Fibroblast of lung (primary cell): ENCODE measurements at regions not wholly inside any gene's neighbourhood (a gene's known extent, or its start where the extent isn't known, plus 50 kb on each side); places are given as distances from the start of the nearest gene placed in this dataset.

Source experiments
- DNase-seq, 2 donors: peaks; one replicate each; pipeline versions ENCODE4 v3.0.0 to v3.0.0-alpha.2; 2010; ENCODE audit warnings: low read depth in 2 of 2
- H2AFZ ChIP-seq: 2 replicates; pipeline ENCODE4 v1.5.1; 2012; ENCODE audit warnings: low read length, control low read depth, inconsistent platforms
- H3K27ac ChIP-seq: 2 replicates; pipeline ENCODE4 v1.5.1; 2011; ENCODE audit warnings: low read length, control low read depth; ENCODE audit not compliant: insufficient read depth
- H3K27me3 ChIP-seq: 2 replicates; pipeline ENCODE4 v1.5.1; 2011; ENCODE audit warnings: mild to moderate bottlenecking, low read length; ENCODE audit not compliant: control insufficient read depth, insufficient read depth
- H3K36me3 ChIP-seq: 2 replicates; pipeline ENCODE4 v1.5.1; 2011; ENCODE audit warnings: low read length; ENCODE audit not compliant: control insufficient read depth, insufficient read depth
- H3K4me1 ChIP-seq: 2 replicates; pipeline ENCODE4 v1.5.1; 2011; ENCODE audit warnings: low read length; ENCODE audit not compliant: control insufficient read depth, insufficient read depth; ENCODE audit errors: extremely low read depth
- H3K4me2 ChIP-seq: 2 replicates; pipeline ENCODE4 v1.5.1; 2011; ENCODE audit warnings: low read length, control low read depth; ENCODE audit not compliant: insufficient read depth; ENCODE audit errors: extremely low read depth
- H3K4me3 ChIP-seq, 4 experiments: fragments of 200-600 bp in 1 of 4; sonication (generic) in 1 of 4; replicated peaks in 1 of 4; 2 replicates each; pipeline ENCODE4 v1.5.1; 2011 to 2016; ENCODE audit warnings: low read length in 4 of 4, low read depth in 3 of 4, mild to moderate bottlenecking in 3 of 4, control low read depth in 2 of 4, inconsistent platforms in 1 of 4, mixed read lengths in 1 of 4; ENCODE audit not compliant: insufficient read depth in 1 of 4; ENCODE audit errors: control extremely low read depth in 1 of 4
- H3K79me2 ChIP-seq: 2 replicates; pipeline ENCODE4 v1.5.1; 2012; ENCODE audit warnings: mild to moderate bottlenecking, low read length, inconsistent platforms; ENCODE audit not compliant: control insufficient read depth, insufficient read depth
- H3K9ac ChIP-seq: 2 replicates; pipeline ENCODE4 v1.5.1; 2011; ENCODE audit warnings: mild to moderate bottlenecking, low read length, control low read depth; ENCODE audit not compliant: insufficient read depth
- H3K9me3 ChIP-seq: 2 replicates; pipeline ENCODE4 v1.5.1; 2012; ENCODE audit warnings: low read depth, low read length; ENCODE audit not compliant: control insufficient read depth, insufficient read depth
- H4K20me1 ChIP-seq: 2 replicates; pipeline ENCODE4 v1.5.1; 2011; ENCODE audit warnings: low read length; ENCODE audit not compliant: control insufficient read depth, insufficient read depth; ENCODE audit errors: extremely low read depth
- CTCF ChIP-seq, 2 donors: IDR thresholded peaks in 1 of 2; conservative IDR thresholded peaks in 1 of 2; 1 replicate in 1 of 2; 2 replicates in 1 of 2; pipeline ENCODE4 v1.5.1; 2011 to 2012; ENCODE audit warnings: low read length in 2 of 2, control low read depth in 1 of 2, inconsistent platforms in 1 of 2, low read depth in 1 of 2, mild to moderate bottlenecking in 1 of 2
- EZH2 ChIP-seq: IDR thresholded peaks from 2 replicates; pipeline ENCODE4 v1.5.1; 2012; ENCODE audit warnings: low read length, control low read depth, mild to moderate bottlenecking; ENCODE audit errors: missing control alignments

GRCh38 chr2:18831916-18832510 lies 242.6 kb upstream of the NT5C1B start:
- peak in 1 of 2 donors; percentile 86 for DNase-seq
- peaks cover 12% of the 10 kb centered on the region for H3K4me1 ChIP-seq
- TF ChIP-seq EZH2, result no peak
- no peak for TF ChIP-seq CTCF (conservative IDR thresholded peaks at IDR 0.05 in 1 of 2, IDR thresholded peaks at IDR 0.05 in 1 of 2; ENCODE audit: low read depth in 1 of 2, low read length in 2 of 2)
- H2AFZ ChIP-seq, result no peak overlapping the region
- no peak overlapping the region for H3K9ac ChIP-seq
- no peaks in the 10 kb centered on the region for H4K20me1 ChIP-seq
- H3K9me3 ChIP-seq, result no peaks in the 10 kb centered on the region
- H3K27ac ChIP-seq, result no peak overlapping the region
- H3K36me3 ChIP-seq, result no peaks in the 10 kb centered on the region
- H3K4me2 ChIP-seq, result no peak overlapping the region
- H3K79me2 ChIP-seq, result no peaks in the 10 kb centered on the region
- no peaks in the 10 kb centered on the region for H3K27me3 ChIP-seq
- H3K4me3 ChIP-seq, result no peak overlapping the region

- Histone ChIP-seq H3K4me1 (peaks cover 12% of the 10 kb centered on the region), H3K36me3 (no peaks in the 10 kb centered on the region), H3K9me3 (no peaks in the 10 kb centered on the region), H3K4me3 (no peak overlapping the region), H3K9ac (no peak overlapping the region), H3K27me3 (no peaks in the 10 kb centered on the region), H3K79me2 (no peaks in the 10 kb centered on the region), H3K4me2 (no peak overlapping the region), H4K20me1 (no peaks in the 10 kb centered on the region), H3K27ac (no peak overlapping the region), H2AFZ (no peak overlapping the region)
- TF ChIP-seq CTCF (conservative IDR thresholded peaks at IDR 0.05 in 1 of 2, IDR thresholded peaks at IDR 0.05 in 1 of 2; ENCODE audit: low read depth in 1 of 2, low read length in 2 of 2), result no peak
- TF ChIP-seq EZH2, result no peak
- DNase-seq, result no peak
Measured at GRCh38 chr2:18830962-18831361, 241.6 kb upstream of the NT5C1B start.

GRCh38 chr2:18829976-18830375 lies 240.6 kb upstream of the NT5C1B start:
- no peak overlapping the region for H3K9ac ChIP-seq
- H3K36me3 ChIP-seq, result no peaks in the 10 kb centered on the region
- no peaks in the 10 kb centered on the region for H3K27me3 ChIP-seq
- no peak for TF ChIP-seq CTCF (conservative IDR thresholded peaks at IDR 0.05 in 1 of 2, IDR thresholded peaks at IDR 0.05 in 1 of 2; ENCODE audit: low read depth in 1 of 2, low read length in 2 of 2)
- no peak for TF ChIP-seq EZH2
- no peak overlapping the region for H3K27ac ChIP-seq
- no peaks in the 10 kb centered on the region for H3K79me2 ChIP-seq
- peak; percentile 11 to 76 for DNase-seq
- H3K4me1 ChIP-seq, result peaks cover 12% of the 10 kb centered on the region
- no peaks in the 10 kb centered on the region for H4K20me1 ChIP-seq
- H2AFZ ChIP-seq, result no peak overlapping the region
- H3K4me3 ChIP-seq, result no peak overlapping the region
- H3K9me3 ChIP-seq, result no peaks in the 10 kb centered on the region
- H3K4me2 ChIP-seq, result no peak overlapping the region
